ENCODE measurements at regions not wholly inside any gene's neighbourhood (a gene's known extent, or its start where the extent isn't known, plus 50 kb on each side); places are given as distances from the start of the nearest gene placed in this dataset.
"Not testable (repeated sequence)": the region's sequence is repeated elsewhere in the genome, so short reads cannot be mapped to it uniquely, and the experiment has no call there.

GRCh38 chr14:89508863-89509262, 91.8 kb upstream of the FOXN3 start:
- no peak for TF ChIP-seq CTCF (IDR thresholded peaks at IDR 0.05; ENCODE audit: low read depth, low read length, missing control alignments)
- no peak for DNase-seq (ENCODE audit: low read depth)
- no peak overlapping the region for H3K4me3 ChIP-seq (ENCODE audit: low read depth, low read length)

- DNase-seq (ENCODE audit: low read depth) = no peak
- TF ChIP-seq CTCF (IDR thresholded peaks at IDR 0.05; ENCODE audit: low read depth, low read length, missing control alignments) = no peak
- H3K4me3 ChIP-seq (ENCODE audit: low read depth, low read length) = no peak overlapping the region
These were observed 91.0 kb upstream of the FOXN3 start for GRCh38 chr14:89507926-89508460.

GRCh38 chr14:89507521-89507920, 90.5 kb upstream of the FOXN3 start:
- no peak for TF ChIP-seq CTCF (IDR thresholded peaks at IDR 0.05; ENCODE audit: low read depth, low read length, missing control alignments)
- DNase-seq (ENCODE audit: low read depth) = no peak

GRCh38 chr14:89506891-89507452, 89.9 kb upstream of the FOXN3 start:
- not testable (repeated sequence) for DNase-seq (ENCODE audit: low read depth); H3K4me3 ChIP-seq (ENCODE audit: low read depth, low read length)

More at GRCh38 chr14:89507521-89507920, 90.5 kb upstream of the FOXN3 start:
- H3K4me3 ChIP-seq (ENCODE audit: low read depth, low read length) = no peak overlapping the region

- DNase-seq (ENCODE audit: low read depth) = no peak
- TF ChIP-seq CTCF (IDR thresholded peaks at IDR 0.05; ENCODE audit: low read depth, low read length, missing control alignments) = no peak
- H3K4me3 ChIP-seq (ENCODE audit: low read depth, low read length) = no peak overlapping the region
These were observed 87.7 kb upstream of the FOXN3 start for GRCh38 chr14:89504602-89505313.

- no peak for DNase-seq (ENCODE audit: low read depth)
- no peak overlapping the region for H3K4me3 ChIP-seq (ENCODE audit: low read depth, low read length)
- no peak for TF ChIP-seq CTCF (IDR thresholded peaks at IDR 0.05; ENCODE audit: low read depth, low read length, missing control alignments)
These were observed 87.1 kb upstream of the FOXN3 start for GRCh38 chr14:89504091-89504490.

GRCh38 chr14:89503431-89503996, 86.5 kb upstream of the FOXN3 start:
- no peak for DNase-seq (ENCODE audit: low read depth)
- H3K4me3 ChIP-seq (ENCODE audit: low read depth, low read length) = no peak overlapping the region
- no peak for TF ChIP-seq CTCF (IDR thresholded peaks at IDR 0.05; ENCODE audit: low read depth, low read length, missing control alignments)

All from GM12864 (cell line).